Mammary epithelial cell (primary cell): ENCODE measurements at regions not wholly inside any gene's neighbourhood (a gene's known extent, or its start where the extent isn't known, plus 50 kb on each side); places are given as distances from the start of the nearest gene placed in this dataset.

Experiments
- EZH2 ChIP-seq: IDR thresholded peaks from 2 replicates; pipeline ENCODE4 v1.6.1; 2012; ENCODE audit warnings: low read length, inconsistent platforms, borderline replicate concordance
- TF ChIP-seq, protein P1 (sequence below), 2 donors: IDR thresholded peaks in 1 of 2; conservative IDR thresholded peaks in 1 of 2; 2 replicates each; pipeline ENCODE4 v1.5.1; 2011 to 2012; ENCODE audit warnings: inconsistent platforms in 2 of 2, low read length in 2 of 2, mild to moderate bottlenecking in 2 of 2, control low read depth in 1 of 2, low read depth in 1 of 2; ENCODE audit not compliant: insufficient read depth in 1 of 2; ENCODE audit errors: extremely low read depth in 1 of 2

DNA sequence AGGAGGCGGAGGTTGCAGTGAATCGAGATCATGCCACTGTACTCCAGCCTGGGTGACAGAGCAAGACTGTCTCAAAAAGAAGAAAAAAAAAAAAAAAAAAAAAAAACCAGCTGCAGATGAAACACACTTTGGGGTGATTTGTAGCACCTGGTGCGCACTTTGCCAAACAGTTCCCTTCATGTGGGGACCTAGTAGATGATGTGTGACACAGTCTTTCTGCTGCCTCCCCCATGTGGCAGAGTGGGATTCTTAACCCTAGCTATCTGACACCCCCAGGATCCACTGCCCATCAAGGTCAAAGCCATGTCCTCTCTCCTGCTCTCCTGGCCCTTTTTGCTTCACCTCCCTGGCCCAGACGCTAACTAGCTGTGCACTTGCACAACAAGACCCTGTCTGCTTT is 52.1 kb upstream of the PDZD8 start:
- TF ChIP-seq, protein P1, sequence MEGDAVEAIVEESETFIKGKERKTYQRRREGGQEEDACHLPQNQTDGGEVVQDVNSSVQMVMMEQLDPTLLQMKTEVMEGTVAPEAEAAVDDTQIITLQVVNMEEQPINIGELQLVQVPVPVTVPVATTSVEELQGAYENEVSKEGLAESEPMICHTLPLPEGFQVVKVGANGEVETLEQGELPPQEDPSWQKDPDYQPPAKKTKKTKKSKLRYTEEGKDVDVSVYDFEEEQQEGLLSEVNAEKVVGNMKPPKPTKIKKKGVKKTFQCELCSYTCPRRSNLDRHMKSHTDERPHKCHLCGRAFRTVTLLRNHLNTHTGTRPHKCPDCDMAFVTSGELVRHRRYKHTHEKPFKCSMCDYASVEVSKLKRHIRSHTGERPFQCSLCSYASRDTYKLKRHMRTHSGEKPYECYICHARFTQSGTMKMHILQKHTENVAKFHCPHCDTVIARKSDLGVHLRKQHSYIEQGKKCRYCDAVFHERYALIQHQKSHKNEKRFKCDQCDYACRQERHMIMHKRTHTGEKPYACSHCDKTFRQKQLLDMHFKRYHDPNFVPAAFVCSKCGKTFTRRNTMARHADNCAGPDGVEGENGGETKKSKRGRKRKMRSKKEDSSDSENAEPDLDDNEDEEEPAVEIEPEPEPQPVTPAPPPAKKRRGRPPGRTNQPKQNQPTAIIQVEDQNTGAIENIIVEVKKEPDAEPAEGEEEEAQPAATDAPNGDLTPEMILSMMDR (conservative IDR thresholded peaks at IDR 0.05 in 1 of 2, IDR thresholded peaks at IDR 0.05 in 1 of 2; ENCODE audit: extremely low read depth in 1 of 2, insufficient read depth in 1 of 2, low read depth in 1 of 2, low read length in 2 of 2), result no peak
- TF ChIP-seq EZH2, result no peak
